H1 (cell line): ENCODE measurements at regions not wholly inside any gene's neighbourhood (a gene's known extent, or its start where the extent isn't known, plus 50 kb on each side); places are given as distances from the start of the nearest gene placed in this dataset.

Experiments used
- ATF2 ChIP-seq: IDR thresholded peaks from 2 replicates; pipeline ENCODE4 v1.6.1; 2012; ENCODE audit warnings: low read length, inconsistent platforms
- EGR1 ChIP-seq: IDR thresholded peaks from 2 replicates; pipeline ENCODE4 v1.6.1; 2011; ENCODE audit warnings: low read depth, low read length, borderline replicate concordance
- EZH2 ChIP-seq: fragments of 200-600 bp; sonication (generic); IDR thresholded peaks from 2 replicates; pipeline ENCODE4 v1.7.1; 2012; ENCODE audit warnings: low read depth, mild to moderate bottlenecking, moderate library complexity, low read length, inconsistent platforms; ENCODE audit not compliant: severe bottlenecking
- JUN ChIP-seq: IDR thresholded peaks from 2 replicates; pipeline ENCODE4 v1.6.1; 2011; ENCODE audit warnings: low read depth, mild to moderate bottlenecking, improper control_type of control experiment, low read length
- POLR2A ChIP-seq, 2 experiments: IDR thresholded peaks; 1 replicate in 1 of 2; 2 replicates in 1 of 2; pipeline ENCODE4 v1.6.1; 2011; ENCODE audit warnings: low read depth in 2 of 2, low read length in 2 of 2, mild to moderate bottlenecking in 2 of 2; ENCODE audit errors: control extremely low read depth in 1 of 2
- POLR2AphosphoS5 ChIP-seq: IDR thresholded peaks from 2 replicates; pipeline ENCODE4 v1.6.1; 2011; ENCODE audit warnings: low read depth, low read length
- RAD21 ChIP-seq, 2 experiments: IDR thresholded peaks in 1 of 2; conservative IDR thresholded peaks in 1 of 2; 2 replicates each; pipeline ENCODE4 v1.6.1; 2011; ENCODE audit warnings: low read depth in 2 of 2, low read length in 2 of 2, improper control_type of control experiment in 1 of 2, inconsistent platforms in 1 of 2, mild to moderate bottlenecking in 1 of 2, moderate library complexity in 1 of 2
- RFX5 ChIP-seq: IDR thresholded peaks from 2 replicates; pipeline ENCODE4 v1.6.1; 2011; ENCODE audit warnings: low read depth, low read length, improper control_type of control experiment, borderline replicate concordance
- SIN3A ChIP-seq, 2 experiments: IDR thresholded peaks in 1 of 2; conservative IDR thresholded peaks in 1 of 2; 2 replicates each; pipeline ENCODE4 v1.6.1; 2011 to 2012; ENCODE audit warnings: low read length in 2 of 2, improper control_type of control experiment in 1 of 2, low read depth in 1 of 2, mild to moderate bottlenecking in 1 of 2
- SUZ12 ChIP-seq: fragments of 200-600 bp; sonication (generic); IDR thresholded peaks from 2 replicates; pipeline ENCODE4 v1.6.1; 2012; ENCODE audit warnings: mild to moderate bottlenecking, inconsistent platforms, low read length, moderate library complexity, mixed read lengths
- TCF12 ChIP-seq: IDR thresholded peaks from 2 replicates; pipeline ENCODE4 v1.6.1; 2011; ENCODE audit warnings: low read depth, mild to moderate bottlenecking, low read length
- YY1 ChIP-seq: IDR thresholded peaks from 2 replicates; pipeline ENCODE4 v1.6.1; 2011; ENCODE audit warnings: low read depth, mild to moderate bottlenecking, low read length
- TF ChIP-seq, protein P1 (sequence below), 3 experiments: IDR thresholded peaks; 1 replicate in 2 of 3; 2 replicates in 1 of 3; pipeline versions ENCODE4 v1.5.1 to v1.6.1; 2011; ENCODE audit warnings: low read length in 3 of 3, mild to moderate bottlenecking in 3 of 3, inconsistent platforms in 2 of 3, low read depth in 1 of 3, moderate library complexity in 1 of 3; ENCODE audit not compliant: insufficient read depth in 1 of 3; ENCODE audit errors: control extremely low read depth in 1 of 3

DNA sequence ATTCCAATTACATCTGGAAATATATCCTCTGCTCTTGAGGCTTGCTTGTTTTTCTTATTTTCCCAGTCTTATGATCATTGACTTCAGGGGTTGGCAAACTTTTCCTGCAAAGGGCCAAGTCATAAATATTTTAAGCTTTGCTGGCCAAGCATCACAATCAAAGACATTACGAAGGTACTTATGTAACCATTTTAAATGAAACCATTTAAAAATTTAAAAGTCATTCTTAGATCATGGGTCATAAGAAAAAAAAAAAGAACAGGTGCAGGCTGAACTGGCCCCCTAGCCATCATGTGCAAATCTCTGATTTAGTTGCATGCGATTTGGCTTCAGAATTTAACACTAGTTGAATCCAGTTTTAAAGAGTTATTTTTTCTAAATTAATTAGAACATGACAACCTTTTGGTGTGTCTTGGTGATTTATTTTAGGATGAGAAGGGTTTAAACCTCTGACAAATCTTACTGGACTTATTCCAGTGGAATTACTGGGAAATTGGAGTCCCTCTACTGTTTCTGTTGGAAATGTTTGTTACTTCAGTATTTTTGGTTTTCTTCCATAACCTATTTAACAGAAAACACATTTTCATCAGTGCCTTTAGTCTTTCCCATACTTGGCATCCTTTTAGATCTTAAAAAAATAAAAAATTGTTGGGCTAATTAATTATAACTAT lies 148.1 kb downstream of the NHLRC3 start:
- TF ChIP-seq SIN3A (conservative IDR thresholded peaks at IDR 0.05 in 1 of 2, IDR thresholded peaks at IDR 0.05 in 1 of 2; ENCODE audit: low read depth in 1 of 2, low read length in 2 of 2) (no peak), POLR2AphosphoS5 (no peak), EGR1 (no peak), EZH2 (no peak), TCF12 (no peak), SUZ12 (no peak), POLR2A (IDR thresholded peaks at IDR 0.05; ENCODE audit: control extremely low read depth in 1 of 2, low read depth in 2 of 2, low read length in 2 of 2) (no peak), RFX5 (no peak), JUN (no peak), YY1 (no peak), RAD21 (IDR thresholded peaks at IDR 0.05 in 1 of 2, conservative IDR thresholded peaks at IDR 0.05 in 1 of 2; ENCODE audit: low read depth in 2 of 2, low read length in 2 of 2) (no peak), ATF2 (no peak)
- TF ChIP-seq, protein P1, sequence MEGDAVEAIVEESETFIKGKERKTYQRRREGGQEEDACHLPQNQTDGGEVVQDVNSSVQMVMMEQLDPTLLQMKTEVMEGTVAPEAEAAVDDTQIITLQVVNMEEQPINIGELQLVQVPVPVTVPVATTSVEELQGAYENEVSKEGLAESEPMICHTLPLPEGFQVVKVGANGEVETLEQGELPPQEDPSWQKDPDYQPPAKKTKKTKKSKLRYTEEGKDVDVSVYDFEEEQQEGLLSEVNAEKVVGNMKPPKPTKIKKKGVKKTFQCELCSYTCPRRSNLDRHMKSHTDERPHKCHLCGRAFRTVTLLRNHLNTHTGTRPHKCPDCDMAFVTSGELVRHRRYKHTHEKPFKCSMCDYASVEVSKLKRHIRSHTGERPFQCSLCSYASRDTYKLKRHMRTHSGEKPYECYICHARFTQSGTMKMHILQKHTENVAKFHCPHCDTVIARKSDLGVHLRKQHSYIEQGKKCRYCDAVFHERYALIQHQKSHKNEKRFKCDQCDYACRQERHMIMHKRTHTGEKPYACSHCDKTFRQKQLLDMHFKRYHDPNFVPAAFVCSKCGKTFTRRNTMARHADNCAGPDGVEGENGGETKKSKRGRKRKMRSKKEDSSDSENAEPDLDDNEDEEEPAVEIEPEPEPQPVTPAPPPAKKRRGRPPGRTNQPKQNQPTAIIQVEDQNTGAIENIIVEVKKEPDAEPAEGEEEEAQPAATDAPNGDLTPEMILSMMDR (IDR thresholded peaks at IDR 0.05; ENCODE audit: control extremely low read depth in 1 of 3, insufficient read depth in 1 of 3, low read depth in 1 of 3, low read length in 3 of 3): no peak
